ENCODE measurements at regions not wholly inside any gene's neighbourhood (a gene's known extent, or its start where the extent isn't known, plus 50 kb on each side); places are given as distances from the start of the nearest gene placed in this dataset.

GRCh38 chr6:56363796-56364430 is 116.5 kb upstream of the COL21A1 start (continued):
- TF ChIP-seq, protein P1, sequence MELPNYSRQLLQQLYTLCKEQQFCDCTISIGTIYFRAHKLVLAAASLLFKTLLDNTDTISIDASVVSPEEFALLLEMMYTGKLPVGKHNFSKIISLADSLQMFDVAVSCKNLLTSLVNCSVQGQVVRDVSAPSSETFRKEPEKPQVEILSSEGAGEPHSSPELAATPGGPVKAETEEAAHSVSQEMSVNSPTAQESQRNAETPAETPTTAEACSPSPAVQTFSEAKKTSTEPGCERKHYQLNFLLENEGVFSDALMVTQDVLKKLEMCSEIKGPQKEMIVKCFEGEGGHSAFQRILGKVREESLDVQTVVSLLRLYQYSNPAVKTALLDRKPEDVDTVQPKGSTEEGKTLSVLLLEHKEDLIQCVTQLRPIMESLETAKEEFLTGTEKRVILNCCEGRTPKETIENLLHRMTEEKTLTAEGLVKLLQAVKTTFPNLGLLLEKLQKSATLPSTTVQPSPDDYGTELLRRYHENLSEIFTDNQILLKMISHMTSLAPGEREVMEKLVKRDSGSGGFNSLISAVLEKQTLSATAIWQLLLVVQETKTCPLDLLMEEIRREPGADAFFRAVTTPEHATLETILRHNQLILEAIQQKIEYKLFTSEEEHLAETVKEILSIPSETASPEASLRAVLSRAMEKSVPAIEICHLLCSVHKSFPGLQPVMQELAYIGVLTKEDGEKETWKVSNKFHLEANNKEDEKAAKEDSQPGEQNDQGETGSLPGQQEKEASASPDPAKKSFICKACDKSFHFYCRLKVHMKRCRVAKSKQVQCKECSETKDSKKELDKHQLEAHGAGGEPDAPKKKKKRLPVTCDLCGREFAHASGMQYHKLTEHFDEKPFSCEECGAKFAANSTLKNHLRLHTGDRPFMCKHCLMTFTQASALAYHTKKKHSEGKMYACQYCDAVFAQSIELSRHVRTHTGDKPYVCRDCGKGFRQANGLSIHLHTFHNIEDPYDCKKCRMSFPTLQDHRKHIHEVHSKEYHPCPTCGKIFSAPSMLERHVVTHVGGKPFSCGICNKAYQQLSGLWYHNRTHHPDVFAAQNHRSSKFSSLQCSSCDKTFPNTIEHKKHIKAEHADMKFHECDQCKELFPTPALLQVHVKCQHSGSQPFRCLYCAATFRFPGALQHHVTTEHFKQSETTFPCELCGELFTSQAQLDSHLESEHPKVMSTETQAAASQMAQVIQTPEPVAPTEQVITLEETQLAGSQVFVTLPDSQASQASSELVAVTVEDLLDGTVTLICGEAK (IDR thresholded peaks at IDR 0.05), result no peak
- TF ChIP-seq, protein P1 (CRISPR knock-in tag; IDR thresholded peaks at IDR 0.05), result no peak
- no peak for TF ChIP-seq REST (IDR thresholded peaks at IDR 0.05; ENCODE audit: borderline replicate concordance in 1 of 2, low read depth in 1 of 2, low read length in 2 of 2)

All from HepG2 (cell line).